T-helper 2 cell treated with Interferon-gamma antibody and Interleukin-4, amounts not matched to agents 5 μg/mL and 100 μg/mL, for 36 hours (primary cell): ENCODE measurements at regions not wholly inside any gene's neighbourhood (a gene's known extent, or its start where the extent isn't known, plus 50 kb on each side); places are given as distances from the start of the nearest gene placed in this dataset.

ENCODE experiments used
- DNase-seq: peaks from one replicate; pipeline ENCODE4 v3.0.0; 2021; ENCODE audit warnings: low spot score
- H3K27ac Mint-ChIP-seq: one replicate; pipeline ENCODE4 v1.8.0; 2021; ENCODE audit warnings: mild to moderate bottlenecking, mixed read lengths
- H3K27me3 Mint-ChIP-seq: one replicate; pipeline ENCODE4 v1.8.0; 2021; ENCODE audit warnings: low read depth, mixed read lengths
- H3K36me3 Mint-ChIP-seq: one replicate; pipeline ENCODE4 v1.8.0; 2021; ENCODE audit warnings: low read depth, mixed read lengths
- H3K4me1 Mint-ChIP-seq: one replicate; pipeline ENCODE4 v1.8.0; 2021; ENCODE audit warnings: low read depth, mixed read lengths
- H3K4me3 Mint-ChIP-seq: one replicate; pipeline ENCODE4 v1.8.0; 2022; ENCODE audit warnings: mild to moderate bottlenecking, moderate library complexity, mixed read lengths
- H3K9me3 Mint-ChIP-seq: one replicate; pipeline ENCODE4 v1.8.0; 2021; ENCODE audit warnings: mixed read lengths

DNA sequence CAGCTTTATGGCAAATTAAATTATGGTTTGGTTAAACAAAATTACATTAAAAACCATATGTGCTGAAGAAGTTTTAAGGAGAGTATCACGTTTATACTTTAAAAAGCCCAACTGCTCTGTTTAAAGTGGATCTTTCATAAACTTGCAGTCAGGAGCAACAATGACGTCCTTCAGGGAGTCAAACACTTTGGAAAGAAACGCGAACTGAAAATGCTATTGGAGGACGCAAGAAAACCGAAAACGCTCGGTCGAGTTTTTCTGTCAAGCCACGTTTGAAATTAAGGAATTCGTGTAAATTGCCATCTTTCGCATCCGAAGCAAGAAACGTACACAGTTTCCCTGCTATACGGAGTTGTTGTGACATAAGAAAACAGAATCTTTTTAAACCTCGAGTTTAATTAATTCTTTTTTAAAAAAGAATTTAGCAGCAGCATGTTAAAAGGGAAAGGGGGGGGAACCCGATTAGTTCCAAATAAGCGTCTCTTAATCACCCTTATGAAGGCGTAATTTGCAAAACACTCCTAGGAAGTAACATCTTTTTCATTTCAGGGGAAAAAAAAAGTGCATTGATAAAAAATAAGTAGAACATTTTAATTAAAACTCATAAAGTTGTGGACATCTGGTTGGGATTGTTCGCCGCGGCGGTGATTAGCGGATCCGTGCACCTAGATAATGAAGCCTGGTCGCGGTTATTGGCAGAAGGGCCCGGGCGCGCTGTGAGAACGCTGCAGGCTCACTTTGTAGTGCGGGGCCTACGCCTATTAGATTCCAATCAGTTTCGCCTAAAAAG is 295.4 kb downstream of the TFAP2C start:
- Mint-ChIP-seq H3K4me3 (no peak overlapping the region), H3K9me3 (no peaks in the 10 kb centered on the region), H3K4me1 (no peaks in the 10 kb centered on the region), H3K36me3 (no peaks in the 10 kb centered on the region), H3K27ac (no peak overlapping the region), H3K27me3 (peaks cover 65% of the 10 kb centered on the region)
- DNase-seq, result no peak

DNA sequence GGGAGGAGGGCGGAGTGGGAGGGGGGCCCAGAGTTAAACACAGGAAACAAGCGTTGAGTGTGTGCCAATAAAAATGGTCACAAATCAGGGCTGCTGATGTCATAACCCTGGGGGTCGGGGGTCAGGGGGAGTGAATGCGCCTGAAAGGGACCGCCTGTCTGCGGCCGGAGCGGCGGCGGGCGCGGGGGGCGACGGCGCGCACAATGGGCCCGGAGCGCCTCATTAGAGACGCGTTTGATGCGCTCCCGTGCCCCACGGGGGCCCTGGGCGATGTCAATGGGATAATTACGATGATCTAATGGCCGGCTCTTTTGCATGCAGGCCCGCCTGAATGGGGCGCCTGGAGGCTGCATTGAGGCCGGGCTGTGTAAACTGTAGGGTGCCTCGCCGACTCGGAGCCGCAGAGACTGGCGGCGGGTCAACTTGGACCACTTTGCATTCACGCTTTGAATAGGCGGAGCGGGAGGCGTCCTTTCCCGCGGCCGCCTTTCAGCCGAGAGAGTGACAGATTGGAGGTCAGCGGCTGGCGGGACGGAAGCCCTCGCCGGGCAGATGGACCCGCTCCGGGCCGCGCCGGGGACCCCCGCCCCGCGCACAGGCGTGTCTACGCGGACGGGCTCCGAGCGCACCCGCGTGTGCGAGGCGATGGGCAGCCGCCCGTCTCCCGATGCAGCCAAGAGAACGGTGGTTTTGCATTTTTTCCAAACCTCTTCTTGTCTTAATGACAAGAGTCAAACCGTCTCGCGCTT is 296.1 kb downstream of the TFAP2C start:
- no peak for DNase-seq
- H3K4me3 Mint-ChIP-seq, result no peak overlapping the region
- H3K27me3 Mint-ChIP-seq, result peaks cover 71% of the 10 kb centered on the region
- no peak overlapping the region for H3K27ac Mint-ChIP-seq
- no peaks in the 10 kb centered on the region for H3K9me3 Mint-ChIP-seq
- no peaks in the 10 kb centered on the region for H3K36me3 Mint-ChIP-seq
- H3K4me1 Mint-ChIP-seq, result no peaks in the 10 kb centered on the region

DNA sequence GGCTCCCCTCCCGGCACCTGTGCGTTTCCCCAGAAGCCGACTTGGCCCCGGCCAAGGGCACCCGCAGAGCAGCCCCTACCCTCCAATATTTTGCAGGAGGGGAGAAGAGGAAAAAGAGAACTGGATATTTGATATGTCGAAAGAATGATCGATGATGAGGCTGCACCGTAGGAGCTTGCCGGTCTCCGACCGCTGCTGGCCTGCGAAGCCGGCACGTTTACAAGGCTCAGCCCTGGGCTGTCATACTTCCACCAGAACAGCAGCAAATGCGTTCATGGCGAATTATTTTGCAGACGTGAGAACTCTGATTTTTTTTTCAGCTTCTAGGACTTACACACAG is 296.7 kb downstream of the TFAP2C start:
- H3K27me3 Mint-ChIP-seq, result peaks cover 73% of the 10 kb centered on the region
- DNase-seq, result no peak
- no peak overlapping the region for H3K4me3 Mint-ChIP-seq
- H3K9me3 Mint-ChIP-seq, result no peaks in the 10 kb centered on the region
- H3K4me1 Mint-ChIP-seq, result no peaks in the 10 kb centered on the region
- no peak overlapping the region for H3K27ac Mint-ChIP-seq
- H3K36me3 Mint-ChIP-seq, result no peaks in the 10 kb centered on the region

DNA sequence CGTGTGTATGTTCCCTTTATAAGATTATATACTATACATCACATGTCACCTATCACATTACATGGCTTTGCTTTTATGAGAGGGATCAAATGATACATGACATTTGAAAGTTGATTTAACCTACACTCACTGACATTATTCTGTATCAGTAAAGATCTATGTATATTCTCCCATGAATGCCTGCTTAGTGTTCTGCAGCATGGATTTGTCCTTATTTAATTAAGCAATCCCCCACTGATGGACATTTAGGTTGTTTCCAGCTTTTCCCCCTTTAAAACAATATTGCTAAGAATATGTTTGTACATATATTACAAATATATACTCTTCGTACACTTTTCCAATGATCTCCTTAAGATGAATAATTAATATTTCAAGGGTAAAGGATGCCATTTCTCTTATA is 297.4 kb downstream of the TFAP2C start:
- Mint-ChIP-seq H3K27ac (no peak overlapping the region), H3K36me3 (no peaks in the 10 kb centered on the region), H3K27me3 (peaks cover 73% of the 10 kb centered on the region), H3K9me3 (no peaks in the 10 kb centered on the region), H3K4me1 (no peaks in the 10 kb centered on the region), H3K4me3 (no peak overlapping the region)
- DNase-seq, result no peak

DNA sequence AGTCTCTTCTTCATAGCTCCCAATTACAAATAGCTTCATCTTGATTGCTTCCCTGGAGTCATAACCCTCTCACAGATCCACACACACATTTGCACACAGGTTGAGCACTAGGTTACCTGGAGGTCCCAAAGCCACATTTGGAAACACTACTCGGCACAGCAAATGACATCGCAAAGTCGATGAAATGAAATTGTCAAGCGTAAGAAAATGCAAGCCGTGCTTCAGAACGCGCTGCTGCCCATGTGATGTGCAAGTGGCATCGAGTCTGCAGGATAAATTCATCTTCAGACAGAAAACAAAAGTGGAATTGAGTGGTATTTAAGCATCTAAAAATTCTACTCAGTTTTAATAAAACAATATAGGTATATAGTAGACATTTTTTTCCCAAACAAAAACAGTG is 298.0 kb downstream of the TFAP2C start:
- H3K27ac Mint-ChIP-seq, result no peak overlapping the region
- H3K27me3 Mint-ChIP-seq, result peaks cover 73% of the 10 kb centered on the region
- H3K4me3 Mint-ChIP-seq, result no peak overlapping the region
- no peak for DNase-seq
- no peaks in the 10 kb centered on the region for H3K9me3 Mint-ChIP-seq
- no peaks in the 10 kb centered on the region for H3K4me1 Mint-ChIP-seq
- no peaks in the 10 kb centered on the region for H3K36me3 Mint-ChIP-seq

DNA sequence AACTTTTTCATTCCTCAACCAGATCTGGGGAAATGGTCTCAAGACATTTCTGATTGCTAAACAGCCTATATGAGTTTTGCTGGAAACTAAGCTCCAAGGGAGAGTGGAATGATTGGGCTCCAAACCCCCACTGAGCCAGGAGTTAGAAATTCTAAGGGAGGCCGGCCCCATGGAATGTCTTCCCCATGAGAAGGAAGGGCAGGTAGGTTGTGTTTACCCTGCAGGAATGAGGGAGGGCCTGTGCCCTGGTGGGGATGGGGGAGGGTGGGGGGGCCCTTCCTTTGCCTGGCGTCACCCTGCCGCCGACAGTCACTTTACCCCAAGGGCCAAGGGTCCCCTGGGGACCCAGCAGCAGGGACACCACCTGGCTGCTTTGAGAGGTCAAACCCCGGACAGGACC is 298.9 kb downstream of the TFAP2C start:
- Mint-ChIP-seq H3K27ac (no peak overlapping the region), H3K4me1 (no peaks in the 10 kb centered on the region), H3K27me3 (peaks cover 69% of the 10 kb centered on the region), H3K36me3 (no peaks in the 10 kb centered on the region), H3K9me3 (no peaks in the 10 kb centered on the region), H3K4me3 (no peak overlapping the region)
- no peak for DNase-seq

DNA sequence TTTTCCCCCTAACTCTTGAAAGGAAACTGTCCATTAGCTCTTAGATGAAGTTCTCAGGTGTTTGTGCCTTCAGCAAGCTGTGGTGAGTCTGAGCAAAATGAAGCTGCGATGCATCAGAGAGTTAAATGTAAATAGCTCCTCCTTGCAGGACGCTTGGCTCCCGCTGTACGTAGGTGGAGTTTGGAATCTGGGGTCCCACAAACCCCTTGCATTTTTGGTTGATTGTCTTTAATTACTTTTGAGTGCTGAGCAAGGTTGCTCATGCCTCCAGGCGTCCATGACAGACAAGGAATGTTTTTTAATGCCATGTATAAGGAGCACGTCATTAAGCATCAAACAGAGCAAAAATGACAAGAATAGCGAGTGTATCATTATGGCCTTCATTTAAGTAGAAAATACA is 300.5 kb downstream of the TFAP2C start:
- DNase-seq, result no peak
- no peak overlapping the region for H3K4me3 Mint-ChIP-seq
- no peaks in the 10 kb centered on the region for H3K4me1 Mint-ChIP-seq
- no peaks in the 10 kb centered on the region for H3K36me3 Mint-ChIP-seq
- no peak overlapping the region for H3K27ac Mint-ChIP-seq
- no peaks in the 10 kb centered on the region for H3K9me3 Mint-ChIP-seq
- peaks cover 54% of the 10 kb centered on the region for H3K27me3 Mint-ChIP-seq

DNA sequence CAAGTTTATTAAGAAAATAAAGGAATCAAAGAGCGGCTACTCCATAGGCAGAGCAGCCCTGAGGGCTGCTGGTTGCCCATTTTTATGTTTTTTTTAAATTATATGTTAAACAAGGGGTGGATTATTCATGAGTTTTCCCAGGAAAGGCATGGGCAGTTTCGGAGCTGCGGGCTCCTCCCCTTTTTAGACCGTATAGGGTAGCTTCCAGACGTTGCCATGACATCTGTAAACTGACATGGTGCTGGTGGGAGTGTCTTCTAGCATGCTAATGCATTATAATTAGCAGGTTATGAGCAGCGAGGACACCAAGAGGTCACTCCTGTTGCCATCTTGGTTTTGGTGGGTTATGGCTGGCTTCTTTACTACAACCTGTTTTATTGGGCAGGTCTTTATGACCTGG is 301.8 kb downstream of the TFAP2C start:
- DNase-seq, result no peak
- Mint-ChIP-seq H3K36me3 (no peaks in the 10 kb centered on the region), H3K4me3 (no peak overlapping the region), H3K27ac (no peak overlapping the region), H3K27me3 (peaks cover 43% of the 10 kb centered on the region), H3K4me1 (no peaks in the 10 kb centered on the region), H3K9me3 (no peaks in the 10 kb centered on the region)

DNA sequence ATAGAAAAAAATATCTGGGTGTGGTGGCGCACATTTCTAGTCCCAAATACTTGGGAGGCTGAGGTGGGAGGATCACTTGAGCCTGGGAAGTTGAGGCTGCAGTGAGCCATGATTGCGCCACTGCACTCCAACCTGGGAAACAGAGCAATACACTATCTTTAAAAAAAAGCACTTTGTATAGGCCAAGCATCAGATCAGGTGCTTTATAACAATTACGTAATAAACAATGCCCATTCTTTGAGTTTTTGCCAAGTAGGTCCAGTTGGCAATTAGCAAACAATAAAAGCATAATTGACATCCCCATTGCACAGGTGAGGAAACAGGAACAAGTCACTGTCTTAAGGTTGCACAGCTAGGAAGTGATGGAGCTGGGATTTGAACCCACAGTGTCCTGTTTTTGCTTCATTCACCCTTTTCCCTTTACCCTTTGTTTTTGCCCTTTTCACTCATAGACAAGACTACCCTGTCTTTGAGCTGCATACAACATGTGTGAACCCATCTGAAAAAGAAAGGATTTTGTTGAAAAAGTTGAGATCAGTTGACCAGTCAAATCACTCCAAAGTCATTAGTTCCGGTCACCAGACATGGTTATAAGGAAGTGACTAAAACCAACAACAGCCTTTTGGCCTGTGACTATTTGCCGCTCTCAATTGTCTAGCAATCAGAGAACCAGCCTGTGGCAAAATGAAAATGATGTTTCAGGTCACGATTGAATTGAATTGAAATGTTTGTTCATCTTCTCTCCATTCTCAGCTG is 303.6 kb downstream of the TFAP2C start:
- Mint-ChIP-seq H3K9me3 (no peaks in the 10 kb centered on the region), H3K4me1 (no peaks in the 10 kb centered on the region), H3K4me3 (no peak overlapping the region), H3K36me3 (no peaks in the 10 kb centered on the region), H3K27ac (no peak overlapping the region), H3K27me3 (peaks cover 24% of the 10 kb centered on the region)
- no peak for DNase-seq

DNA sequence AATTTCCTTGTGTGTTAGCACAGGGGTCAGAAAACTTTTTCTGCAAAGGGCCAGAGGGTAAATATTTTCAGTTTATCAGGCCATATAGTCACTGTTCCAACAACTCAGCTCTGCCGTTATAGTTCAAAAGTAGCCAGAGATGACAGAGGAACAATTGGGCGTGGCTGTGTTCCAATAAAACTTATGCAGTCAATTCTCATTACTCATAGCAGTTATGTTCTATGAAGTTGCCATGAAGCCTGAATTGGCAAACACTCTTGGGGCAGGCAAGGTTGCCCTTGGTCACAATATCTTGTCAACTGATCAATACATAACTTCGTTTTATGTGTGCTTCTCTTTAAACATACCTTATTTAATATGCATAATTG is 304.2 kb downstream of the TFAP2C start:
- Mint-ChIP-seq H3K4me3 (no peak overlapping the region), H3K9me3 (no peaks in the 10 kb centered on the region), H3K27me3 (peaks cover 20% of the 10 kb centered on the region), H3K27ac (no peak overlapping the region), H3K36me3 (no peaks in the 10 kb centered on the region), H3K4me1 (no peaks in the 10 kb centered on the region)
- no peak for DNase-seq

DNA sequence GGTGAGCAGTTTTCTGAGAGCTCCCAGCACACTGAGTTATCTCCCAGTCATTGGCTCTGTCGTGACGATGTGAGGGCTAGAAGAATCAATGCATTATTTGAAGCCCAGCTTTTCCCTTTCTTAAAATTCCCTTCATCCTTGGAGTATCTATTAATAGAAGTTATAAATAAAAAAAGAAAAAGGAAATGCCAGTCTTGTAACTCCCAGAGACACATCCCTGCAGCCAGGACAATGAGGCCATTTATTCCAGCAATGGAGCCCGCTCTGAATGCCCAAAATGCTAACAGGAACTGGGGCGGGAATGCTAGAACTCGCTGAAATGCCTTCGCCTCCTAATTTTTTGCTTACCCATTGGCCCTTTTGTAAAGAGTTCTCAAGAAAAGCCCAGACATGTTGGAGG is 305.8 kb downstream of the TFAP2C start:
- H3K27ac Mint-ChIP-seq, result no peak overlapping the region
- no peak for DNase-seq
- no peaks in the 10 kb centered on the region for H3K36me3 Mint-ChIP-seq
- peaks cover 4% of the 10 kb centered on the region for H3K27me3 Mint-ChIP-seq
- no peaks in the 10 kb centered on the region for H3K4me1 Mint-ChIP-seq
- no peaks in the 10 kb centered on the region for H3K9me3 Mint-ChIP-seq
- H3K4me3 Mint-ChIP-seq, result no peak overlapping the region

DNA sequence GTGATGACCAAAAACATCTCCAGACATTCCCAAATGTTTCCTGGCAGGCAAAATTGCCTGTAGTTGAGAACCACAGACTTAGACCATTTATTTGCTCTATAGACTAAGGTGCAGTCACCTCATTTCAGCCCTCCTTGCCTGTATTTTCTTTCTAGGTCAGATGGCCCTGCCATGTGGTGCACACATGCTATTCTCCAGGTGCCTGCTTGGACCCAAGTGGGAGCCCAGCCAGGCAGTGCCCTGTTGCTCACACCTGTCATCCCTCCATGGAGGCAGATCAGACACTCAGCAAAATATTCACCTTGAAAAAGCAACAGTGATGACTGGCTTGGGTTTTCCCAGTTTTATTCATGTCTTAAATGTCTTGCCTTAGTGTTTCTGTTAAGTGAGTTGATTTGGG is 311.4 kb downstream of the TFAP2C start:
- H3K27me3 Mint-ChIP-seq, result no peaks in the 10 kb centered on the region
- no peaks in the 10 kb centered on the region for H3K9me3 Mint-ChIP-seq
- H3K4me3 Mint-ChIP-seq, result no peak overlapping the region
- H3K27ac Mint-ChIP-seq, result no peak overlapping the region
- DNase-seq, result no peak
- no peaks in the 10 kb centered on the region for H3K36me3 Mint-ChIP-seq
- H3K4me1 Mint-ChIP-seq, result no peaks in the 10 kb centered on the region

DNA sequence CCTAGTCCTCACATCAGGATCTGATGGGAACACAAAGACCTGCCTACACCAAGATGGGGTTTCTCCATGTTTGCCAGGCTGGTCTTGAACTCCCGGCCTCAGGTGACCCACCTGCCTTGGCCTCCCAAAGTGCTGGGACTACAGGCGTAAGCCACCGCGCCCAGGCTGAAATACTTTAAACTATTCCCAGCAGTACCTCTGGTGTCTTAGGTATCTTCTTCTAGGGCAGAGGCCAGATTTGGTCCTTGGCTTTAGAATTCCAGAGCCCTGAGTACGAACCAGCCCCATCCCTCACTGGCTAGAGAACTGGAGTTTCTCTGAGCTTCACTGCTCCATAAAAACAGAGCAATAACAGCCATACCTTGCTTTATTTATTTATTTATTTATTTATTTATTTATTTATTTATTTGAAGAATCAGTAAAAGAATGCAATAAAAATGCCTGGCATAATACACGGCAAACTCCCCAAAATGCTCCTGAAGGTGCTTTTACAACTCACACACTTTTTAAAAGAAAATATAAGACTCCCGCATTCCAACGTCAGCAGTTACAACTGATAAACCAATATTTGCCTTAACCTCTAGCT is 312.1 kb downstream of the TFAP2C start:
- no peaks in the 10 kb centered on the region for H3K27me3 Mint-ChIP-seq
- H3K4me3 Mint-ChIP-seq, result no peak overlapping the region
- DNase-seq, result no peak
- no peaks in the 10 kb centered on the region for H3K36me3 Mint-ChIP-seq
- no peaks in the 10 kb centered on the region for H3K9me3 Mint-ChIP-seq
- H3K27ac Mint-ChIP-seq, result no peak overlapping the region
- no peaks in the 10 kb centered on the region for H3K4me1 Mint-ChIP-seq
